ENCODE measurements at regions not wholly inside any gene's neighbourhood (a gene's known extent, or its start where the extent isn't known, plus 50 kb on each side); places are given as distances from the start of the nearest gene placed in this dataset.

DNA sequence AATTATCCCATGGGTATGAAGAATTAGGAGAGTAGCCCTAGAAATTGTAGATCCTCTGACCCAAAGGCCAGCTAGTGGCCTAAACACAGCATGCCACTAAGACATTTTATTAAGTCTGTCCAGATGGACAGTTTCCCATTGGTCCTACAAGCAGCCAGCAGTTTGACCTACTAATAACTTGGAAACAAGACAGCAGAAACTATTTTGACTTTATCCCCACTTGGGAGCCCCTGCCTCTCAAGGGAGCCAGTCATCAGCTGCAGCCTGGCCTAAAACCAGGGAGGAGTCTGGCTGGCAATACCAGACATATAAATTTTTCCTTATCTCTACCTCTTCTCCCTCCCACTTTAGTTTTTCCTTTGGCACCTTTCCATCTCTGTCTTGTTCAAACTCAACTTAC lies 222.6 kb upstream of the KCTD3 start:
- no peak for TF ChIP-seq POLR2A (IDR thresholded peaks at IDR 0.05)
- TF ChIP-seq, protein P1, sequence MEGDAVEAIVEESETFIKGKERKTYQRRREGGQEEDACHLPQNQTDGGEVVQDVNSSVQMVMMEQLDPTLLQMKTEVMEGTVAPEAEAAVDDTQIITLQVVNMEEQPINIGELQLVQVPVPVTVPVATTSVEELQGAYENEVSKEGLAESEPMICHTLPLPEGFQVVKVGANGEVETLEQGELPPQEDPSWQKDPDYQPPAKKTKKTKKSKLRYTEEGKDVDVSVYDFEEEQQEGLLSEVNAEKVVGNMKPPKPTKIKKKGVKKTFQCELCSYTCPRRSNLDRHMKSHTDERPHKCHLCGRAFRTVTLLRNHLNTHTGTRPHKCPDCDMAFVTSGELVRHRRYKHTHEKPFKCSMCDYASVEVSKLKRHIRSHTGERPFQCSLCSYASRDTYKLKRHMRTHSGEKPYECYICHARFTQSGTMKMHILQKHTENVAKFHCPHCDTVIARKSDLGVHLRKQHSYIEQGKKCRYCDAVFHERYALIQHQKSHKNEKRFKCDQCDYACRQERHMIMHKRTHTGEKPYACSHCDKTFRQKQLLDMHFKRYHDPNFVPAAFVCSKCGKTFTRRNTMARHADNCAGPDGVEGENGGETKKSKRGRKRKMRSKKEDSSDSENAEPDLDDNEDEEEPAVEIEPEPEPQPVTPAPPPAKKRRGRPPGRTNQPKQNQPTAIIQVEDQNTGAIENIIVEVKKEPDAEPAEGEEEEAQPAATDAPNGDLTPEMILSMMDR (IDR thresholded peaks at IDR 0.05), result no peak

Data from tibial nerve (tissue), 3 donors.